Large intestine (tissue), 3 donors: ENCODE measurements at regions not wholly inside any gene's neighbourhood (a gene's known extent, or its start where the extent isn't known, plus 50 kb on each side); places are given as distances from the start of the nearest gene placed in this dataset.

Experiments used
- DNase-seq, 2 donors: peaks; one replicate each; pipeline versions ENCODE4 v3.0.0 to v3.0.0-alpha.2; 2013
- H3K27ac ChIP-seq: one replicate; pipeline ENCODE4 v1.5.1; 2013; ENCODE audit warnings: low read length
- H3K27me3 ChIP-seq: 2 replicates; pipeline ENCODE4 v1.6.1; 2013; ENCODE audit warnings: low read length; ENCODE audit not compliant: control insufficient read depth, insufficient read depth
- H3K36me3 ChIP-seq: 2 replicates; pipeline ENCODE4 v1.6.1; 2013; ENCODE audit warnings: low read length; ENCODE audit not compliant: control insufficient read depth, insufficient read depth
- H3K4me1 ChIP-seq: one replicate; pipeline ENCODE4 v1.6.1; 2013; ENCODE audit warnings: low read length; ENCODE audit not compliant: control insufficient read depth, insufficient read depth
- H3K4me3 ChIP-seq: one replicate; pipeline ENCODE4 v1.5.1; 2013; ENCODE audit warnings: low read length
- H3K9me3 ChIP-seq: one replicate; pipeline ENCODE4 v1.6.1; 2013; ENCODE audit warnings: mild to moderate bottlenecking, low read depth, low read length, moderate library complexity; ENCODE audit not compliant: control insufficient read depth
- WGBS: methylation state at CpG from one replicate; pipeline ENCODE4 v1.1.5; 2013; ENCODE audit warnings: low lambda C conversion rate; ENCODE audit not compliant: insufficient coverage; 5-methylcytosine and 5-hydroxymethylcytosine counted together

DNA sequence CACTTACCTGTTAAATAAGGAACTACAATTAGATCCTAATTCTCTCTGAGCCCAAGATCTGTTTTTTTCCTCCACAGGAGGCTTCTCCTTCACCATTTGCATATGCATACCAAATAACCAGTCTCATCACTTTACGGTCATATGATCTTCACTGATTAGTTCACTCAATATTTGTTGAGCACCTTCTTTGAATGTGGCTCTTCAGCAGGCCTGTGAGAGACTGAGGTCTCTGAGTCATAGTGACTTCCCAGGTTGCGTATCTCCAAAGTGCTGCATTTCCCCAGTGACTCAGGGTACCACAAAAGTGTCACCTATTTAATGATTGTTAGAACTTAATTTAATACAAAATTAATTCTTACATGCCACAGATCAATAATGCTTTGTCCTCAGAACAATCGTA lies 108.8 kb upstream of the TRIB2 start:
- Histone ChIP-seq H3K4me3 (no peak overlapping the region), H3K4me1 (no peaks in the 10 kb centered on the region), H3K9me3 (no peaks in the 10 kb centered on the region), H3K36me3 (no peaks in the 10 kb centered on the region), H3K27ac (no peak overlapping the region), H3K27me3 (no peaks in the 10 kb centered on the region)
- WGBS = 80% methylated on average over 1 of the region's 3 CpGs
- no peak for DNase-seq

- Histone ChIP-seq H3K4me1 (no peaks in the 10 kb centered on the region), H3K27ac (no peak overlapping the region), H3K27me3 (no peaks in the 10 kb centered on the region), H3K4me3 (no peak overlapping the region), H3K9me3 (no peaks in the 10 kb centered on the region), H3K36me3 (no peaks in the 10 kb centered on the region)
- no peak for DNase-seq
Observed at GRCh38 chr2:12610314-12610713, 106.4 kb upstream of the TRIB2 start.

- Histone ChIP-seq H3K27ac (no peak overlapping the region), H3K4me1 (no peaks in the 10 kb centered on the region), H3K4me3 (no peak overlapping the region), H3K36me3 (no peaks in the 10 kb centered on the region), H3K9me3 (no peaks in the 10 kb centered on the region), H3K27me3 (no peaks in the 10 kb centered on the region)
- 100% methylated on average over 2 of the region's 2 CpGs for WGBS
- DNase-seq = no peak
Observed at GRCh38 chr2:12612168-12612567, 104.6 kb upstream of the TRIB2 start.

DNA sequence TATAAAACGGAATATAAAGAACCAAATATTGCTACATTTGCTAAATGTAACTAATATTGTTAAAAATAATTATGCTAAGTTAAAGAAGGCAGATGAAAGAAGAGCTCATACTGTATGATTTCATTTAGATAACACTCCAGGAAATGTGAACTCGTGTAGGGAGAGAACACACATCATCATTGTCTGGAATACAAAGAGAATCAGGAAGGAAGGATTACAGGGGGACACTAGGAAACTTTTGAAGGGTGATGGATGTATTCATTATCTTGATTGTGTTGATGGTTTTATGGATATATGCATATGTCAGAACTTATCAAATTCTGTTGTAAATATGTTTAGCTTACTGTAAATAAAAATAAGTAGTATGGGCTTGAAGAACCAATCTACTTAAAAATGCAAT lies 104.1 kb upstream of the TRIB2 start:
- Histone ChIP-seq H3K27ac (no peak overlapping the region), H3K4me3 (no peak overlapping the region), H3K27me3 (no peaks in the 10 kb centered on the region), H3K9me3 (no peaks in the 10 kb centered on the region), H3K36me3 (no peaks in the 10 kb centered on the region), H3K4me1 (no peaks in the 10 kb centered on the region)
- DNase-seq = no peak
- WGBS = 83% methylated on average over 1 of the region's 2 CpGs

DNA sequence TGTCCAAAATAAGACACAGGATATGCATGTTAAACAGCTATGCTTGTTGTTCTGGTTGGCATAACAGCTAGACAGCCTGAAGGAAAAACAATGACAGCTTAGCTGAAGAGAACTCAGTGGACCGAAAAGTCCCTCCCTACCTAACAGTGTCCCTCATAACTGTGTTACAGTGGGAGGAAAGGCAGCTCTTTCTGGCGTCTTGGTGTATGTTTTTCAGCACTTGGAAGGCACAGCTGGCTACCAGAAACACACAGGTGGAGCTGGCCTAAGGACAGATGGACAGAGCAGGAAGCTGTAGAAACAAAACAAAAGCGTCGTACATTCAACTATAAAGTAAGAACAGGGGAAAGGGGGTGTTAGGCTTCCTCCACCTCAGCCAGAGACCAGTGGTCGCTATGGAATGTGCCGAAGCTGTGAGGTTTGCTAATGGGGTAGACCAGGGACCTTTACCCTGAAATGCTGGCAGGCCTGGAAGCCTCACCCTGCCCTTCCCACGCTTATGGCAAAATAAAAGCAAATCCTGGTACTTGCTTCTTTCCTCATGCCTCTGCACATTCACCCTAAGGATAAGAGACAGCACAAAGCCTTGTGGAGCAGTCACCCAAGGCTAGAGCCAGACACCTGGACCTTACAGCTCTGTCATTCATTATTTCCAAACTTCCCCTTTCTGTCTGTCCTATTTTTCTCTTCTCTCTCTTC lies 103.5 kb upstream of the TRIB2 start:
- H3K9me3 ChIP-seq = no peaks in the 10 kb centered on the region
- DNase-seq = no peak
- WGBS = no CpG with 5 or more reads among the region's 7 CpGs
- H3K4me1 ChIP-seq = no peaks in the 10 kb centered on the region
- no peak overlapping the region for H3K4me3 ChIP-seq
- H3K36me3 ChIP-seq = no peaks in the 10 kb centered on the region
- no peaks in the 10 kb centered on the region for H3K27me3 ChIP-seq
- H3K27ac ChIP-seq = no peak overlapping the region

GRCh38 chr2:12615509-12615908 lies 101.2 kb upstream of the TRIB2 start:
- no peak for DNase-seq
- Histone ChIP-seq H3K4me1 (no peaks in the 10 kb centered on the region), H3K27ac (no peak overlapping the region), H3K36me3 (no peaks in the 10 kb centered on the region), H3K4me3 (no peak overlapping the region), H3K9me3 (no peaks in the 10 kb centered on the region), H3K27me3 (no peaks in the 10 kb centered on the region)
- no CpG with 5 or more reads among the region's 2 CpGs for WGBS

DNA sequence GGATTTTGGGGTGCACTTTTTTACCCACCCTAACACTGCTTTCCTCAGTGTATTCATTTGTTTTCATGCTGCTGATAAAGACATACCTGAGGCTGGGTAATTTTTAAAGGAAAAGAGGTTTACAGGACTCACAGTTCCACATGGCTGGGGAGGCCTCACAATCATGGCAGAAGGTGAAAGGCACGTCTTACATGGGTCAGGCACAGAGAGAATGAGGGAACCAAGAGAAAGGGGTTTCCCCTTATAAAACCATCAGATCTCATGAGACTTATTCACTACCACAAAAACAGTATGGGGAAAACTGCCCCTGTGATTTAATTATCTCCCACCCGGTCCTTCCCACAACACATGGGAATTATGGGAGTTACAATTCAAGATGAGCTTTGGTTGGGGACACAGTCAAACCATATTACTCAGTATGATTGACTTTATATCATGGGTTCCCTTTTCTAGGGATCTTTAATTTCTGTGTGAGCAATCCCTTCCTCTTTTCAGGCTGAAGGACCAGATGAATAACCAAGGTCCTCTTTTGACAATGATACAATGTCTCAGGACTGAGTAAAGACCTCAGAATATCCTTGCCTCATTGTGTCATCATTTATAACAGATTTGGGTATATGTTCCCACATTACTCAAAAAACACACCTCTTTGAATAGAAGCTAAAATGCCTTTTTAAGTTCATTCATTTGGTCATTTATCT lies 100.1 kb upstream of the TRIB2 start:
- no CpG with 5 or more reads among the region's 2 CpGs for WGBS
- H3K9me3 ChIP-seq = no peaks in the 10 kb centered on the region
- H3K36me3 ChIP-seq = no peaks in the 10 kb centered on the region
- no peaks in the 10 kb centered on the region for H3K4me1 ChIP-seq
- H3K27me3 ChIP-seq = no peaks in the 10 kb centered on the region
- DNase-seq = no peak
- no peak overlapping the region for H3K27ac ChIP-seq
- no peak overlapping the region for H3K4me3 ChIP-seq

GRCh38 chr2:12617366-12617765 lies 99.4 kb upstream of the TRIB2 start:
- no peak overlapping the region for H3K27ac ChIP-seq

GRCh38 chr2:12617853-12618252 lies 98.9 kb upstream of the TRIB2 start:
- H3K27ac ChIP-seq = no peak overlapping the region

More at GRCh38 chr2:12617366-12617765, 99.4 kb upstream of the TRIB2 start:
- no peaks in the 10 kb centered on the region for H3K4me1 ChIP-seq
- H3K4me3 ChIP-seq = no peak overlapping the region
- no peak for DNase-seq
- no peaks in the 10 kb centered on the region for H3K9me3 ChIP-seq
- WGBS = 100% methylated on average over 2 of the region's 3 CpGs
- H3K27me3 ChIP-seq = no peaks in the 10 kb centered on the region
- H3K36me3 ChIP-seq = no peaks in the 10 kb centered on the region

GRCh38 chr2:12618576-12618975 lies 98.2 kb upstream of the TRIB2 start:
- no peaks in the 10 kb centered on the region for H3K36me3 ChIP-seq
- no peaks in the 10 kb centered on the region for H3K9me3 ChIP-seq
- H3K4me1 ChIP-seq = no peaks in the 10 kb centered on the region
- no peak for DNase-seq
- no peak overlapping the region for H3K27ac ChIP-seq
- no peaks in the 10 kb centered on the region for H3K27me3 ChIP-seq
- no peak overlapping the region for H3K4me3 ChIP-seq

More at GRCh38 chr2:12617853-12618252, 98.9 kb upstream of the TRIB2 start:
- no peak for DNase-seq
- Histone ChIP-seq H3K4me1 (no peaks in the 10 kb centered on the region), H3K27me3 (no peaks in the 10 kb centered on the region), H3K36me3 (no peaks in the 10 kb centered on the region), H3K9me3 (no peaks in the 10 kb centered on the region), H3K4me3 (no peak overlapping the region)
- no CpG with 5 or more reads among the region's 2 CpGs for WGBS

GRCh38 chr2:12619975-12620374 lies 96.8 kb upstream of the TRIB2 start:
- H3K4me3 ChIP-seq = no peak overlapping the region
- WGBS = no CpG with 5 or more reads among the region's 3 CpGs
- no peak for DNase-seq

More at GRCh38 chr2:12619975-12620374, 96.8 kb upstream of the TRIB2 start:
- no peaks in the 10 kb centered on the region for H3K9me3 ChIP-seq
- H3K27ac ChIP-seq = no peak overlapping the region
- no peaks in the 10 kb centered on the region for H3K27me3 ChIP-seq
- H3K36me3 ChIP-seq = no peaks in the 10 kb centered on the region
- no peaks in the 10 kb centered on the region for H3K4me1 ChIP-seq
